ENCODE measurements at regions not wholly inside any gene's neighbourhood (a gene's known extent, or its start where the extent isn't known, plus 50 kb on each side); places are given as distances from the start of the nearest gene placed in this dataset.

GRCh38 chr6:153790048-153790447 is 249.0 kb upstream of the OPRM1 start:
- DNase-seq (ENCODE audit: low read depth in 2 of 2): no peak

- no peak for DNase-seq (ENCODE audit: low read depth in 2 of 2)
Observed at GRCh38 chr6:153787341-153787606, 251.8 kb upstream of the OPRM1 start.

GRCh38 chr6:153781306-153781705 is 257.7 kb upstream of the OPRM1 start:
- DNase-seq (ENCODE audit: low read depth in 2 of 2): no peak

GRCh38 chr6:153780011-153780410 is 259.0 kb upstream of the OPRM1 start:
- no peak for DNase-seq (ENCODE audit: low read depth in 2 of 2)

- no peak for DNase-seq (ENCODE audit: low read depth in 2 of 2)
Observed at GRCh38 chr6:153778216-153778615, 260.8 kb upstream of the OPRM1 start.

GRCh38 chr6:153771577-153771976 is 267.5 kb upstream of the OPRM1 start:
- no peak for DNase-seq (ENCODE audit: low read depth in 2 of 2)

- DNase-seq (ENCODE audit: low read depth in 2 of 2): no peak
Observed at GRCh38 chr6:153767127-153767526, 271.9 kb upstream of the OPRM1 start.

GRCh38 chr6:153758516-153758915 is 280.5 kb upstream of the OPRM1 start:
- DNase-seq (ENCODE audit: low read depth in 2 of 2): no peak

- no peak for DNase-seq (ENCODE audit: low read depth in 2 of 2)
Observed at GRCh38 chr6:153735761-153736160, 303.3 kb upstream of the OPRM1 start.

GRCh38 chr6:153729189-153729588 is 309.9 kb upstream of the OPRM1 start:
- DNase-seq (ENCODE audit: low read depth in 2 of 2): no peak

GRCh38 chr6:153727885-153728284 is 311.2 kb upstream of the OPRM1 start:
- DNase-seq (ENCODE audit: low read depth in 2 of 2): no peak

GRCh38 chr6:153725456-153725855 is 313.6 kb upstream of the OPRM1 start:
- no peak for DNase-seq (ENCODE audit: low read depth in 2 of 2)

- no peak for DNase-seq (ENCODE audit: low read depth in 2 of 2)
Observed at GRCh38 chr6:153720732-153721131, 318.3 kb upstream of the OPRM1 start.

GRCh38 chr6:153705429-153705828 is 333.6 kb upstream of the OPRM1 start:
- DNase-seq (ENCODE audit: low read depth in 2 of 2): no peak

- no peak for DNase-seq (ENCODE audit: low read depth in 2 of 2)
Observed at GRCh38 chr6:153702671-153703070, 336.4 kb upstream of the OPRM1 start.

- no peak for DNase-seq (ENCODE audit: low read depth in 2 of 2)
Observed at GRCh38 chr6:153698637-153699036, 340.4 kb upstream of the OPRM1 start.

- no peak for DNase-seq (ENCODE audit: low read depth in 2 of 2)
Observed at GRCh38 chr6:153698001-153698400, 341.0 kb upstream of the OPRM1 start.

- DNase-seq (ENCODE audit: low read depth in 2 of 2): no peak
Observed at GRCh38 chr6:153677522-153677921, 361.5 kb upstream of the OPRM1 start.

GRCh38 chr6:153673750-153674149 is 365.3 kb upstream of the OPRM1 start:
- DNase-seq (ENCODE audit: low read depth in 2 of 2): no peak

- DNase-seq (ENCODE audit: low read depth in 2 of 2): no peak
Observed at GRCh38 chr6:153673225-153673624, 365.8 kb upstream of the OPRM1 start.

- no peak for DNase-seq (ENCODE audit: low read depth in 2 of 2)
Observed at GRCh38 chr6:153670403-153671026, 368.5 kb upstream of the OPRM1 start.

GRCh38 chr6:153668758-153669157 is 370.3 kb upstream of the OPRM1 start:
- no peak for DNase-seq (ENCODE audit: low read depth in 2 of 2)

GRCh38 chr6:153662982-153663381 is 376.1 kb upstream of the OPRM1 start:
- DNase-seq (ENCODE audit: low read depth in 2 of 2): no peak

GRCh38 chr6:153645326-153645725 is 393.7 kb upstream of the OPRM1 start:
- DNase-seq (ENCODE audit: low read depth in 2 of 2): no peak

- DNase-seq (ENCODE audit: low read depth in 2 of 2): no peak
Observed at GRCh38 chr6:153644000-153644399, 395.0 kb upstream of the OPRM1 start.
